ENCODE measurements at regions not wholly inside any gene's neighbourhood (a gene's known extent, or its start where the extent isn't known, plus 50 kb on each side); places are given as distances from the start of the nearest gene placed in this dataset.
"Not testable (repeated sequence)": the region's sequence is repeated elsewhere in the genome, so short reads cannot be mapped to it uniquely, and the experiment has no call there.

- DNase-seq: no peak
These were observed 58.1 kb downstream of the NPAP1 start for GRCh38 chr15:24733659-24734058.

GRCh38 chr15:24734396-24734795, 58.8 kb downstream of the NPAP1 start:
- DNase-seq: no peak

- no peak for DNase-seq
These were observed 69.7 kb downstream of the NPAP1 start for GRCh38 chr15:24745290-24745689.

- DNase-seq: no peak
These were observed 70.5 kb downstream of the NPAP1 start for GRCh38 chr15:24746094-24746493.

GRCh38 chr15:24747376-24747775, 71.8 kb downstream of the NPAP1 start:
- DNase-seq: no peak

- DNase-seq: no peak
These were observed 73.4 kb downstream of the NPAP1 start for GRCh38 chr15:24748812-24749439.

- DNase-seq: no peak
These were observed 76.8 kb downstream of the NPAP1 start for GRCh38 chr15:24752354-24752753.

GRCh38 chr15:24756101-24756500, 80.5 kb downstream of the NPAP1 start:
- DNase-seq: no peak

GRCh38 chr15:24760066-24760465, 84.5 kb downstream of the NPAP1 start:
- DNase-seq: no peak

- no peak for DNase-seq
These were observed 86.2 kb downstream of the NPAP1 start for GRCh38 chr15:24761704-24762302.

- DNase-seq: no peak
These were observed 88.3 kb downstream of the NPAP1 start for GRCh38 chr15:24763891-24764290.

- no peak for DNase-seq
These were observed 89.0 kb downstream of the NPAP1 start for GRCh38 chr15:24764375-24765171.

- DNase-seq: no peak
These were observed 91.0 kb downstream of the NPAP1 start for GRCh38 chr15:24766511-24767133.

GRCh38 chr15:24772266-24772665, 96.7 kb downstream of the NPAP1 start:
- no peak for DNase-seq

- DNase-seq: peak; percentile 86
These were observed 97.3 kb downstream of the NPAP1 start for GRCh38 chr15:24772686-24773373.

GRCh38 chr15:24777307-24777706, 101.7 kb downstream of the NPAP1 start:
- no peak for DNase-seq

- no peak for DNase-seq
These were observed 108.9 kb downstream of the NPAP1 start for GRCh38 chr15:24784506-24784905.

- DNase-seq: no peak
These were observed 110.8 kb downstream of the NPAP1 start for GRCh38 chr15:24786347-24786746.

- DNase-seq: not testable (repeated sequence)
These were observed 127.0 kb downstream of the NPAP1 start for GRCh38 chr15:24802624-24803023.

- no peak for DNase-seq
These were observed 135.1 kb upstream of the SNRPN start for GRCh38 chr15:24819680-24820079.

- DNase-seq: peak; percentile 1
These were observed 131.3 kb upstream of the SNRPN start for GRCh38 chr15:24823473-24823872.

GRCh38 chr15:24832282-24832681, 122.5 kb upstream of the SNRPN start:
- DNase-seq: no peak
